IMR-90 (cell line): ENCODE measurements at regions not wholly inside any gene's neighbourhood (a gene's known extent, or its start where the extent isn't known, plus 50 kb on each side); places are given as distances from the start of the nearest gene placed in this dataset.

Experiments used
- ATAC-seq: fragments of 200-7000 bp; cut with Tn5 transposase; 2 replicates; pipeline ENCODE4 v1.9.1; 2020; ENCODE audit warnings: low read depth, mild to moderate bottlenecking, moderate library complexity
- BruUV-seq: library from RNA; stranded (reverse); fragments of 400-500 nt; replicated peaks from 2 replicates; lab custom pipeline; 2021; lab: Mats Ljungman, UMichigan
- CTCF ChIA-PET: fragments of 300-600 bp; formaldehyde crosslinking; extraction: SDS; loops from one replicate; lab custom pipeline; 2021; ENCODE audit warnings: antibody characterized with exemption; lab: Yijun Ruan, JAX
- POLR2A ChIA-PET: fragments of 300-600 bp; sonication (Branson Sonifier 250); formaldehyde crosslinking; loops from one replicate; lab custom pipeline; 2022; ENCODE audit warnings: antibody characterized with exemption; ENCODE audit not compliant: unreplicated experiment; lab: Charles Lee
- DNase-seq: peaks from one replicate; pipeline ENCODE4 v3.0.0; 2013
- H2AFZ ChIP-seq: replicated peaks from 2 replicates; pipeline ENCODE3; 2013; ENCODE audit warnings: low read length, mild to moderate bottlenecking; ENCODE audit not compliant: poor library complexity
- H2AK5ac ChIP-seq: 2 replicates; pipeline ENCODE4 v1.6.1; 2013; ENCODE audit warnings: low read depth, low read length, inconsistent platforms
- H2AK9ac ChIP-seq: replicated peaks from 2 replicates; pipeline ENCODE3; 2013; ENCODE audit warnings: mild to moderate bottlenecking, low read depth, low read length, moderate library complexity; ENCODE audit not compliant: poor library complexity
- H2BK120ac ChIP-seq: 2 replicates; pipeline ENCODE4 v1.6.1; 2013; ENCODE audit warnings: low read depth, low read length, inconsistent platforms
- H2BK15ac ChIP-seq: 3 replicates; pipeline ENCODE4 v1.6.1; 2013; ENCODE audit warnings: low read depth, low read length, inconsistent platforms
- H2BK20ac ChIP-seq: 2 replicates; pipeline ENCODE4 v1.6.1; 2013; ENCODE audit warnings: low read depth, mild to moderate bottlenecking, inconsistent platforms, low read length, moderate library complexity
- H2BK5ac ChIP-seq: 2 replicates; pipeline ENCODE4 v1.6.1; 2013; ENCODE audit warnings: mild to moderate bottlenecking, low read depth, low read length, inconsistent platforms; ENCODE audit not compliant: poor library complexity, severe bottlenecking
- H3K14ac ChIP-seq: replicated peaks from 2 replicates; pipeline ENCODE4 v1.6.1; 2013; ENCODE audit warnings: low read depth, low read length, inconsistent platforms
- H3K18ac ChIP-seq: 2 replicates; pipeline ENCODE4 v1.6.1; 2013; ENCODE audit warnings: low read depth, low read length, control low read depth
- H3K23ac ChIP-seq: 2 replicates; pipeline ENCODE4 v1.6.1; 2013; ENCODE audit warnings: low read depth, low read length, inconsistent platforms
- H3K27ac ChIP-seq: 2 replicates; pipeline ENCODE4 v1.5.1; 2013; ENCODE audit warnings: mild to moderate bottlenecking, control low read depth, low read length; ENCODE audit not compliant: insufficient read depth
- H3K27me3 ChIP-seq: 2 replicates; pipeline ENCODE4 v1.6.1; 2013; ENCODE audit warnings: low read length; ENCODE audit not compliant: control insufficient read depth, insufficient read depth
- H3K36me3 ChIP-seq: 2 replicates; pipeline ENCODE4 v1.6.1; 2013; ENCODE audit warnings: low read length, mixed read lengths; ENCODE audit not compliant: control insufficient read depth, insufficient read depth
- H3K4ac ChIP-seq: 2 replicates; pipeline ENCODE4 v1.6.1; 2013; ENCODE audit warnings: low read depth, low read length, inconsistent platforms
- H3K4me1 ChIP-seq: 2 replicates; pipeline ENCODE4 v1.6.1; 2013; ENCODE audit warnings: low read length, mixed read lengths; ENCODE audit not compliant: control insufficient read depth, insufficient read depth
- H3K4me2 ChIP-seq: 2 replicates; pipeline ENCODE4 v1.6.1; 2013; ENCODE audit warnings: low read depth, mild to moderate bottlenecking, control low read depth, low read length, moderate library complexity
- H3K4me3 ChIP-seq: 2 replicates; pipeline ENCODE4 v1.5.1; 2013; ENCODE audit warnings: low read depth, mild to moderate bottlenecking, control low read depth, low read length, moderate library complexity; ENCODE audit not compliant: insufficient read depth
- H3K56ac ChIP-seq: 2 replicates; pipeline ENCODE4 v1.6.1; 2013; ENCODE audit warnings: low read length, inconsistent platforms; ENCODE audit not compliant: insufficient read depth; ENCODE audit errors: extremely low read depth
- H3K79me1 ChIP-seq, 2 experiments: 2 replicates each; pipeline ENCODE4 v1.6.1; 2013; ENCODE audit warnings: low read length in 2 of 2, inconsistent platforms in 1 of 2, low read depth in 1 of 2
- H3K9ac ChIP-seq: 2 replicates; pipeline ENCODE4 v1.6.1; 2013; ENCODE audit warnings: low read depth, low read length, control low read depth
- H3K9me1 ChIP-seq: 2 replicates; pipeline ENCODE4 v1.6.1; 2013; ENCODE audit warnings: low read length, inconsistent platforms; ENCODE audit not compliant: insufficient read depth
- H3K9me3 ChIP-seq: 2 replicates; pipeline ENCODE4 v1.6.1; 2013; ENCODE audit warnings: low read length; ENCODE audit not compliant: control insufficient read depth, insufficient read depth
- H4K20me1 ChIP-seq: 2 replicates; pipeline ENCODE4 v1.6.1; 2013; ENCODE audit warnings: low read length, inconsistent platforms; ENCODE audit not compliant: insufficient read depth
- H4K5ac ChIP-seq: 2 replicates; pipeline ENCODE4 v1.6.1; 2013; ENCODE audit warnings: mild to moderate bottlenecking, low read depth, low read length, control low read depth
- H4K8ac ChIP-seq, 2 experiments: 2 replicates each; pipeline ENCODE4 v1.6.1; 2013; ENCODE audit warnings: low read depth in 2 of 2, low read length in 2 of 2, control low read depth in 1 of 2, inconsistent platforms in 1 of 2
- H4K91ac ChIP-seq: 2 replicates; pipeline ENCODE4 v1.6.1; 2013; ENCODE audit warnings: low read depth, low read length, inconsistent platforms; ENCODE audit not compliant: insufficient read depth
- FOS ChIP-seq: fragments of 150-350 bp; IDR thresholded peaks from 2 replicates; pipeline ENCODE4 v1.6.1; 2016; ENCODE audit warnings: low read depth, low read length
- MAFK ChIP-seq: IDR thresholded peaks from 2 replicates; pipeline ENCODE4 v1.6.1; 2012; ENCODE audit warnings: low read depth, low read length, improper control_type of control experiment
- RFX5 ChIP-seq: IDR thresholded peaks from 2 replicates; pipeline ENCODE4 v1.8.0; 2012; ENCODE audit warnings: low read depth, mild to moderate bottlenecking, low read length, moderate library complexity
- SMC3 ChIP-seq: fragments of 150-350 bp; IDR thresholded peaks from 2 replicates; pipeline ENCODE4 v1.6.1; 2016; ENCODE audit warnings: low read depth, mild to moderate bottlenecking, antibody characterized with exemption, low read length, moderate library complexity
- WGBS, 2 experiments: methylation state at CpG; one replicate each; pipeline versions ENCODE4 v1.1.5 to v1.1.7; 2013; ENCODE audit warnings: missing lambda C conversion rate in 2 of 2; ENCODE audit not compliant: insufficient read length in 1 of 2; ENCODE audit errors: extremely low coverage in 2 of 2; 5-methylcytosine and 5-hydroxymethylcytosine counted together
- dilution Hi-C: fragments of 300-500 bp; cut with HindIII; formaldehyde crosslinking; loops from one replicate; pipeline ENCODE4 v1.14.3; 2018; ENCODE audit warnings: low sequenced_read_pairs; ENCODE audit not compliant: unreplicated experiment
- in situ Hi-C: fragments of 300-500 bp; cut with MboI; formaldehyde crosslinking; loops from 3 replicates; pipeline ENCODE4 v1.14.3; 2019; ENCODE audit warnings: low sequenced_read_pairs, inconsistent platforms, mixed read lengths
- intact Hi-C: fragments of 100-400 bp; cut with micrococcal nuclease; formaldehyde crosslinking; loops from 2 replicates; pipeline ENCODE4 v1.10.0; 2022

DNA sequence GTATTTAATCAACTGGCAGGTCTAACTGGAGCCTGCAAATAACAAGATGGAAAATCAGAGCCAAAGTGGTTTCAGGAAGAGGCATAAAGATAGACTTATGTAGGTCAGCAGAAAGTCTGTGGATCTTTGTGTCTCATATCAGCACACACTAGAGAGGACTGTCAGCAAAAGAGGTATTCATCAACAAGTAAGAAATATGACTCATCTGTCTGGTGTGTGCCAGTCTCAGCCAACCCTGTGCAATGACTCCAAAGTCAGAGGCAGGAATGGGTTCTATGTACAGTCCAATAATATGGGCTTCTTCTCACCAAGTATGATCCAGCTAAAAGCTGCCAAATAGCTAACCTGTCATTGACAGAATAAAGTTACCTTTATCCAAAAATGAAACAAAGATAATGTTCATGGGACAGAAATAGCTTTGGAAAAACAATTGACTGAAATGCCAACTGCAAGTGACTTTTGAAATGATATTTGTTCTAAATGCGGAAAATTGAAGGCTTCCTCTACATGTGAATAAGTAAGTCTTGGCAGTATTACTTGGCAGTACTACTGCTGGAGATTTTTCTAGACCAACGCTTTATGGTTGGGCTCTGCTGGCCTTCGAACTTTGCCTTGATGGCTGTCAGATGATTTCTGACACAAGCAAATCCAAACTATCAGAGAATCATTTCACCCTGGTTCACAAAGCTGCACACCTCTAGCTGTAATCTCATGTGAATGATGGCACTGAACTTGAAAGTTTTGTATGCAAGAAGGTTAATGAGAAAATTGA is 272.3 kb upstream of the SEMA3C start:
- Histone ChIP-seq H2BK120ac (no peak overlapping the region), H3K56ac (no peak overlapping the region), H2AK9ac (no peak overlapping the region), H3K4me3 (no peak overlapping the region), H3K9me1 (no peaks in the 10 kb centered on the region), H3K27me3 (no peaks in the 10 kb centered on the region), H3K4me2 (no peak overlapping the region), H3K14ac (no peak overlapping the region), H3K36me3 (no peaks in the 10 kb centered on the region), H3K4me1 (peaks cover 8% of the 10 kb centered on the region), H3K4ac (no peak overlapping the region), H4K20me1 (no peaks in the 10 kb centered on the region), H2BK5ac (no peak overlapping the region), H3K9ac (no peak overlapping the region), H3K27ac (no peak overlapping the region), H2BK20ac (no peak overlapping the region), H3K79me1 (no peaks in the 10 kb centered on the region), H4K91ac (no peak overlapping the region), H3K23ac (no peak overlapping the region), H4K8ac (no peak overlapping the region), H2BK15ac (no peak overlapping the region), H2AK5ac (no peak overlapping the region), H3K18ac (no peak overlapping the region), H2AFZ (no peak overlapping the region), H3K9me3 (no peaks in the 10 kb centered on the region), H4K5ac (no peak overlapping the region)
- peak; percentile 56 for DNase-seq
- BruUV-seq, result no TSS peak
- ChIA-PET CTCF (interaction anchor here (0.6 kb wide), 1 partner anchor 100 kb away, joined by 3 read pairs; no protein-coding TSS in a partner anchor), POLR2A (no interaction called here)
- peak; percentile 77 for ATAC-seq
- no peak for TF ChIP-seq SMC3
- 0 out of 2 replicates have a peak, but pooled peaks have one; percentile 27 for TF ChIP-seq FOS
- 0 out of 2 replicates have a peak, but pooled peaks have one; percentile 4 for TF ChIP-seq MAFK
- no peak for TF ChIP-seq RFX5
- intact Hi-C loops, result loop anchor here (10.0 kb wide), 1 partner anchor 56 kb away; no protein-coding TSS in a partner anchor
- WGBS, 2 experiments, result no CpG with 5 or more reads among the region's 3 CpGs
- in situ Hi-C loops, result no loop called here
- dilution Hi-C loops, result no loop called here
